DND-41 (cell line): ENCODE measurements at regions not wholly inside any gene's neighbourhood (a gene's known extent, or its start where the extent isn't known, plus 50 kb on each side); places are given as distances from the start of the nearest gene placed in this dataset.

Experiments
- CTCF ChIP-seq: IDR thresholded peaks from 2 replicates; pipeline ENCODE4 v1.5.1; 2012; ENCODE audit warnings: borderline replicate concordance, low read length, moderate library complexity, mild to moderate bottlenecking; ENCODE audit not compliant: poor library complexity, severe bottlenecking; ENCODE audit errors: extremely low read depth
- EZH2 ChIP-seq: IDR thresholded peaks from 3 replicates; pipeline ENCODE4 v1.6.1; 2012; ENCODE audit warnings: borderline replicate concordance, low read depth, mild to moderate bottlenecking, moderate library complexity, low read length, inconsistent platforms; ENCODE audit not compliant: severe bottlenecking

- no peak for TF ChIP-seq CTCF
- no peak for TF ChIP-seq EZH2
Measured at GRCh38 chr14:34302654-34303053, 159.4 kb downstream of the SPTSSA start.
